Psoas muscle (tissue), 7 donors: ENCODE measurements at regions not wholly inside any gene's neighbourhood (a gene's known extent, or its start where the extent isn't known, plus 50 kb on each side); places are given as distances from the start of the nearest gene placed in this dataset.

Source experiments
- ATAC-seq, 4 donors: fragments of 200-7000 bp; cut with Tn5 transposase; one replicate each; pipeline ENCODE4 v1.9.1; 2020; ENCODE audit warnings: moderate library complexity in 3 of 4, mild to moderate bottlenecking in 2 of 4
- DNase-seq, 2 donors: peaks; one replicate each; pipeline ENCODE4 v3.0.0-alpha.2; 2020
- H3K27ac ChIP-seq: fragments of 200-600 bp; one replicate; pipeline ENCODE4 v1.8.0; 2022
- H3K27me3 ChIP-seq, 3 donors: fragments of 200-600 bp in 1 of 3; one replicate each; pipeline versions ENCODE4 v1.6.1 to v1.8.0; 2013 to 2022; ENCODE audit warnings: low read length in 2 of 3, mild to moderate bottlenecking in 2 of 3, moderate library complexity in 1 of 3; ENCODE audit not compliant: insufficient read depth in 3 of 3
- H3K36me3 ChIP-seq, 2 donors: fragments of 200-600 bp in 1 of 2; one replicate each; pipeline versions ENCODE4 v1.6.1 to v1.8.0; 2013 to 2022; ENCODE audit warnings: low read depth in 1 of 2, mild to moderate bottlenecking in 1 of 2, moderate library complexity in 1 of 2; ENCODE audit not compliant: insufficient read depth in 1 of 2
- H3K4me1 ChIP-seq: fragments of 200-600 bp; one replicate; pipeline ENCODE4 v1.8.0; 2022
- H3K4me3 ChIP-seq: fragments of 200-600 bp; one replicate; pipeline ENCODE4 v1.8.0; 2022; ENCODE audit warnings: mild to moderate bottlenecking
- H3K9me3 ChIP-seq: fragments of 200-600 bp; one replicate; pipeline ENCODE4 v1.8.0; 2022
- CTCF ChIP-seq: fragments of 200-600 bp; IDR thresholded peaks from one replicate; pipeline ENCODE4 v1.8.0; 2022; ENCODE audit warnings: antibody characterized with exemption
- WGBS, 3 donors: extraction: QIAGEN DNeasy Blood & Tissue Kit; methylation state at CpG; one replicate each; pipeline versions ENCODE4 v1.1.6 to v1.1.7; 2013; 5-methylcytosine and 5-hydroxymethylcytosine counted together
- intact Hi-C, 2 donors: fragments of 100-400 bp; cut with DNase I; formaldehyde crosslinking; loops; one replicate each; pipeline versions ENCODE4 v1.11.0 to v1.14.2; 2022
- donor health status: healthy with polysubstance abuse.
- donor health status: DM: no; HTN: no; CAD: no; lungs with moderate emphysema.
- donor health status: Bipolar disorder and iron deficiency.
- donor health status: healthy.
- donor health status: DM: yes; HTN: yes; CAD: no.
- donor health status: DM: no; HTN: no; CAD: no.
- donor health status: DM: yes; HTN: yes; CAD: no.

GRCh38 chr6:169998457-169998856 lies 247.0 kb downstream of the ERMARD start:
- 82 to 93% (median 90%) methylated on average over 7 of the region's 7 CpGs for WGBS, 3 donors
- Histone ChIP-seq H3K27me3 (no peaks in the 10 kb centered on the region), H3K36me3 (no peaks in the 10 kb centered on the region), H3K27ac (no peak overlapping the region), H3K9me3 (no peaks in the 10 kb centered on the region), H3K4me3 (no peak overlapping the region), H3K4me1 (no peaks in the 10 kb centered on the region)
- DNase-seq (no peak), ATAC-seq (no peak)
- intact Hi-C loops = no loop called here
- no peak for TF ChIP-seq CTCF

DNA sequence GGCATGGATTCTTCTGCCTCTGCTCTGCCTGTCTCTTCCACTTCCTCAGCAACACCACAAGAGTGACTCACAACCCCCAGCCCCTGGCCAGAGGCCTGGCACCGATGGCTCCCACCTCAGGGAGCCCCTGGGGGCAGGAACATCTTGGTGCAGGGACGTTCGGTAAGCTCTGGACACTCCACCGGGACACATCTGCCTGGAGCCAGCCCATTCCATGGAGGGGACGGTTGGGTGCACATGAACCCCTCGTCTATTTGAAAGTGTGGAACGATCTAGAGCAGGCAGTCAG lies 246.5 kb downstream of the ERMARD start:
- H3K4me1 ChIP-seq = no peaks in the 10 kb centered on the region
- H3K9me3 ChIP-seq = no peaks in the 10 kb centered on the region
- no peaks in the 10 kb centered on the region for H3K27me3 ChIP-seq
- no peaks in the 10 kb centered on the region for H3K36me3 ChIP-seq
- ATAC-seq = no peak
- intact Hi-C loops = no loop called here
- no peak overlapping the region for H3K27ac ChIP-seq
- 85 to 87% (median 87%) methylated on average over 7 of the region's 7 CpGs for WGBS, 3 donors
- H3K4me3 ChIP-seq = no peak overlapping the region
- DNase-seq = no peak
- no peak for TF ChIP-seq CTCF

DNA sequence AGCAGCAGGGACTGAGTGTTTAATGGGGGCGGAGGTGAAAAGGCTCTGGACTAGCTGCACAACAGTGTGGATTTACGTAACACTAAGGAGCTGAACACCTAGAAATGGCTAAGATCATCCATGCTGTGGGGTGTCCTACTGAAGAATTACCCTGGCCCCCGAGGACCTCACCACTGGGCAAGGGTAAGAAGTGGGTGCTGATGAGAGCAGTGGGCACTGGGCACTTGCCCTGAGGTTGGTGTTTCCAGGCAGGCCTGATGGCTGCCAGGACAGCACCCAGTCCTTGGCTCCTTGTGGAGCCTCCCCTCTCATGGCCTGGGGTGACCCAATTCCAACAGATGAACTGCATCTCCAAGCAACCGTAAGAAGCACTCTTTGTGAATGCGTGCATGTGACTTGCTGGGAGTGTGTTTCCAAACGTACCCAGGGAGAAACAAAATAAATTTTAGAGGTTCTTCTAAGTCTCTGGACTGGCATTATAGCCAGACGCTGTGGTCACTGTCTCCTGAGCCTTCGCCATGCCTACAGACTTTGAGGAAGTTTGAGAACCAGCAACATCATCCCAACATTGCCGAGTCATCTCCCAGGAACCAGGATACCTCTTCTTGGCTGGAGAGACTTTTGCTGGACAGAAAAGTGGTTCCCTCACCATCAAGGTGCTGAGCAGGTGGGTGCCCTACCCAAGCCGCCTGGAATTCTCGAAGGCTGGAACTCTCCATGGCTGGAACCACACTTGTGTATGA lies 245.9 kb downstream of the ERMARD start:
- no peak overlapping the region for H3K27ac ChIP-seq
- no peak for ATAC-seq

GRCh38 chr6:169996378-169997051 lies 245.1 kb downstream of the ERMARD start:
- 86 to 95% (median 93%) methylated on average over 5 of the region's 5 CpGs for WGBS, 3 donors
- intact Hi-C loops = no loop called here
- H3K36me3 ChIP-seq = no peaks in the 10 kb centered on the region
- no peaks in the 10 kb centered on the region for H3K27me3 ChIP-seq
- DNase-seq (no peak), ATAC-seq (no peak)
- H3K9me3 ChIP-seq = no peaks in the 10 kb centered on the region
- H3K4me3 ChIP-seq = no peak overlapping the region
- no peaks in the 10 kb centered on the region for H3K4me1 ChIP-seq
- H3K27ac ChIP-seq = no peak overlapping the region
- TF ChIP-seq CTCF = no peak

More for the DNA sequence above, 245.9 kb downstream of the ERMARD start:
- H3K9me3 ChIP-seq = no peaks in the 10 kb centered on the region
- WGBS, 3 donors = 90 to 91% (median 91%) methylated on average over 11 of the region's 11 CpGs
- no peak for DNase-seq
- no peaks in the 10 kb centered on the region for H3K36me3 ChIP-seq
- TF ChIP-seq CTCF = no peak
- no peak overlapping the region for H3K4me3 ChIP-seq
- no peaks in the 10 kb centered on the region for H3K4me1 ChIP-seq
- H3K27me3 ChIP-seq = no peaks in the 10 kb centered on the region
- intact Hi-C loops = no loop called here
